Mesodermal cell (in vitro differentiated cells): ENCODE measurements at regions not wholly inside any gene's neighbourhood (a gene's known extent, or its start where the extent isn't known, plus 50 kb on each side); places are given as distances from the start of the nearest gene placed in this dataset.

ENCODE experiments used
- H3K27ac ChIP-seq: 2 replicates; pipeline ENCODE4 v1.7.0; 2013; ENCODE audit warnings: mild to moderate bottlenecking, low read depth, low read length, moderate library complexity; ENCODE audit not compliant: severe bottlenecking
- H3K36me3 ChIP-seq: 2 replicates; pipeline ENCODE4 v1.7.1; 2013; ENCODE audit warnings: mild to moderate bottlenecking, low read length, moderate library complexity; ENCODE audit not compliant: control insufficient read depth, insufficient read depth
- H3K4me1 ChIP-seq: one replicate; pipeline ENCODE4 v1.7.1; 2013; ENCODE audit warnings: mild to moderate bottlenecking, low read length; ENCODE audit not compliant: insufficient read depth, control insufficient read depth, poor library complexity, severe bottlenecking
- H3K4me3 ChIP-seq: 2 replicates; pipeline ENCODE4 v1.7.0; 2013; ENCODE audit warnings: low read length, control low read depth, mild to moderate bottlenecking; ENCODE audit not compliant: insufficient read depth, poor library complexity, severe bottlenecking; ENCODE audit errors: extremely low read depth
- H3K9me3 ChIP-seq: 2 replicates; pipeline ENCODE4 v1.7.1; 2013; ENCODE audit warnings: mild to moderate bottlenecking, low read length, moderate library complexity; ENCODE audit not compliant: control insufficient read depth
- WGBS, 2 experiments: methylation state at CpG; one replicate each; pipeline ENCODE4 v1.1.5; 2013; ENCODE audit warnings: missing lambda C conversion rate in 2 of 2; ENCODE audit not compliant: insufficient coverage in 2 of 2; 5-methylcytosine and 5-hydroxymethylcytosine counted together

DNA sequence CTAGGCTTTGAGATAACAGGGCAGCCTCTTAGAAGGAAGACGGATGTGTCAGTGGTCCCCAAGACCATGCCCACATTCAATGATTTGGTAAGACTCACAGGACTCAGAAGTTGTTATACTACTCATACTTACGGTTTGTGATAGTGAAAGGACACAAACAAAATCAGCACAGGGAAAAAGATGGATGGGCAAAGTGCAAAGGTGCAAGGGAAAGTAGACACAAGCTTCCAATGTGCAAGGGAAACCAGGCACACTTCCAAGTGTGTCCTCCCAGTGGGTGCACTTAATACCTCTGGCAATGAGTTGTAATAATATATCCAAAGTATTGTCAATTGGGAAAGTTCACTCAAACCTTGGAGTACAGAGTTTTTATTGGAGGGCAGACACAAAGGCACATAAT lies 53.8 kb upstream of the VCX start:
- Histone ChIP-seq H3K36me3 (no peaks in the 10 kb centered on the region), H3K27ac (no peak overlapping the region), H3K4me3 (no peak overlapping the region), H3K9me3 (no peaks in the 10 kb centered on the region), H3K4me1 (no peaks in the 10 kb centered on the region)
- WGBS, 2 experiments: no CpG with 5 or more reads among the region's 2 CpGs

DNA sequence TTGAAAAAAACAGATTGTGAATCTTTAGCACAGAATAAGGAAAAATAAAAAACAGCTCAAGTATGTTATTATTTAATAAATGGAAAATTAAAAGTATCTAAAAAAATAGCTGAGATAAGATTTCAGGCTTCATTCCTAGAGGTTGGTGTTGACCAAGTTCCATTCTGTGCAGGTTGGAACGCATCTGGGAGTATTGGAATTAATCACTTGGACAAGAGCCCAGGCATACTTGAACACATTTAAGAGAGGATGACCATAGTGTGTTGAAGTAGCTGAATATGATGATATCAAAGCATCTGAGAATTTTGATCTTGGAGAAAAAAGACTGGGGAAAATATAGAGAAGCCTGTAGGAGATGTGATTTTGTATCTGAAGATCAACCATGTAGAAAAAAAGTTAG lies 54.6 kb upstream of the VCX start:
- Histone ChIP-seq H3K36me3 (no peaks in the 10 kb centered on the region), H3K4me3 (no peak overlapping the region), H3K4me1 (no peaks in the 10 kb centered on the region), H3K9me3 (no peaks in the 10 kb centered on the region), H3K27ac (no peak overlapping the region)
- 100% methylated on average over 1 of the region's 1 CpG; no CpG with 5 or more reads in 1 of the 2 experiments for WGBS, 2 experiments

DNA sequence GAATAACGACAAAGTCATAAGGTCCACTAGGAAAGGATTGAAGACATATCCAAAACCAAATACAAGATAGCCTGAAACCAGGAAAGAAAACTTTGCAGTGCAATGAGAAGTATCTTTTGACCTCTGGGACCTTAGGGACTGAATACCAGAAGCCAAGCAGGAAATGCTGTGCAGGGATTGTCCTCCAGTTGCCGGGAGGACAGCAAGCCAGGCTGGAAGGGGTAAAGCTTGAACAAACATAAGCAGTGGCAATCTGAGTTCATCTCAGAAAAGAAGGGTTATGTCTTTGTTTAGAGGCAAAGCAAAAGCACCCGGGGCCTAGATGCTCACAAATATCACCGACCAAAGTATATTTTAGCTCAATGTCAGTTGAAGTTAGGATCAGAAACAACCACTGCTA lies 55.3 kb upstream of the VCX start:
- Histone ChIP-seq H3K9me3 (no peaks in the 10 kb centered on the region), H3K36me3 (no peaks in the 10 kb centered on the region), H3K4me3 (no peak overlapping the region), H3K27ac (no peak overlapping the region), H3K4me1 (no peaks in the 10 kb centered on the region)
- WGBS, 2 experiments: 89% methylated on average over 2 of the region's 4 CpGs; no CpG with 5 or more reads in 1 of the 2 experiments

DNA sequence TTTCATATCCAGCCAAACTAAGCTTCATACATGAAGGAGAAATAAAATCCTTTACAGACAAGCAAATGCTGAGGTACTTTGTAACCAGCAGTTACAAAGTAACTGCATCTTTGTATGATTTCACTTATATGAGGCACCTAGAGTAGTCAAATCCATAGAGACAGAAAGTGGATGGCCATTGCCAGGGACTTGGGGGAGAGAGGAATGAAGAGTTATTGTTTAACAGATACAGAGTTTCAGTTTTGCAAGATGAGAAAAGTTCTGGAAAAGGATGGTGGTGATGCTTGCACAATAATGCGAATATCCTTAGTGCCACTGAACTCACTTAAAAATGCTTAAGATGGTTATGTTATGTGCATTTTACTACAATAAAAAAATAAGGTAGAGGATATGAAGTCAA lies 58.4 kb upstream of the VCX start:
- no peaks in the 10 kb centered on the region for H3K36me3 ChIP-seq
- WGBS, 2 experiments: no CpG with 5 or more reads among the region's 1 CpG
- H3K4me3 ChIP-seq: no peak overlapping the region
- no peak overlapping the region for H3K27ac ChIP-seq
- H3K9me3 ChIP-seq: no peaks in the 10 kb centered on the region
- H3K4me1 ChIP-seq: no peaks in the 10 kb centered on the region

DNA sequence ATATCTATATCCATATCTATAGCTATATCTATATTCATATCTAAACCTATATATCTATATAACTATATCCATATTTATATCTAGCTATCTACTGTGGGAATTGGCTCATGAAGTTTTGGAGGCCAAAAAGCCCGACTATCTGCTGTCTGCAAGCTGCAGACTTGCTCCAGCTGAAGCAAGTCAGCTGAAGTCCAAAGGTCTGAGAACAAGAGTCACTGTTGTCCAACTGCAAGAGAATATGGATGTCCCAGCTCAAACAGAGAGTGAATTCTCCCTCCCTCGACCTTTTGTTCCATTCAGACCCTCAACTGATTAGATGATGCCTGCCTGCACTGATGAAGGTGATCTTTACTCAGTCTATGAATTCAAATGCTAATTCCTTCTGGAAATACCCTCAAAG lies 63.3 kb upstream of the VCX start:
- H3K36me3 ChIP-seq: no peaks in the 10 kb centered on the region
- H3K27ac ChIP-seq: no peak overlapping the region
- H3K4me3 ChIP-seq: no peak overlapping the region
- no peaks in the 10 kb centered on the region for H3K9me3 ChIP-seq
- 83% methylated on average over 1 of the region's 2 CpGs for WGBS, 2 experiments
- H3K4me1 ChIP-seq: no peaks in the 10 kb centered on the region

DNA sequence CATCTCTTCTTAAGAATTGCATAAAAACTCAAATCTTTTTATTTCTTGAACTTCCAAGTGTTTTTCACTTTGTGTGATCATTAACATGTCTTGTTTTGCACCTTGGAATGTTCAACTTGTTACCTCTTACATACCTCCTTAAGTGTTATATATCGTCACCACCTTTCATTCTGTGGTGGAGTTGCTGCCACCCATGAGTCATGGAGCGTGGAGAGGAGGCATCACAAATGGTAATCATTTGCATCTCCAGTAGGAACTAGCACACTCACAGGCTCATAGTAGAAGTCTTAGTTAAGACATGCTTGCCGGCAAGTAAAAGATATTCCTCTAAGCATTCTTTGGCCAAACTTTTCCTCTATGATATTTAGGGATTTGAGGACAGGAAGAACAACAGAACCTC lies 67.0 kb upstream of the VCX start:
- no peaks in the 10 kb centered on the region for H3K9me3 ChIP-seq
- no peak overlapping the region for H3K4me3 ChIP-seq
- H3K27ac ChIP-seq: no peak overlapping the region
- WGBS, 2 experiments: no CpG with 5 or more reads among the region's 3 CpGs
- no peaks in the 10 kb centered on the region for H3K36me3 ChIP-seq
- no peaks in the 10 kb centered on the region for H3K4me1 ChIP-seq

DNA sequence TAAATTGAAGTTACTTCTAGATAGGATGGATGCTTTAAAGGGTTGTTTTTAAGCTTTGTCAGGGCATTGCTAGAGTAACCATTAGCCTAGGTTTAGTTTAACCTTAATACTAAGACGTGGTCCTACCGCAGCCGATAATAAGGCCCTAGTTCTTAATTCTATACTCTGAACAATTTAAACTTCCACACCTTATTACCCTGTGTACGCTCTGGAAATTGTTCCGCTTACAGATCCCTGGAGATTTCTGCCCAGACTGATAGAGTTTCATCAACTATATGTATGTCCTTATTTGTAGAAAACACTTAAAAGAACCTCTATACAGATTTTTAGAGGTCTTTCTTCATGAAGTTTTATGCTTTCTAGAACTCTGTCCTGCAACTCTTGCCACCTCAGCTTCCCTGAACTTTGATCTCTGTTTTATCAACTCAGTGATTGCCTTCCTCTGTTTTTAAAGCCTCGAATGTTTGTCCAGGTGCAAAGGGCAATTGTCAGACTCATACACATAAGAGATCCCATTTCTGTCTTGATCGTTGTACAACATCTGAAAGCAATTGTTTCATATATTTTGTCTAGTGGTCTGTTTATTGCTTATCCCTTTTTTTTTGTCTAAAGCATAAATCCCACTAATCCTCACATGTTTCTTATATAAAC lies 71.1 kb upstream of the VCX start:
- Histone ChIP-seq H3K9me3 (no peaks in the 10 kb centered on the region), H3K4me1 (no peaks in the 10 kb centered on the region), H3K36me3 (no peaks in the 10 kb centered on the region), H3K4me3 (no peak overlapping the region), H3K27ac (no peak overlapping the region)
- 80% methylated on average over 1 of the region's 7 CpGs; no CpG with 5 or more reads in 1 of the 2 experiments for WGBS, 2 experiments

DNA sequence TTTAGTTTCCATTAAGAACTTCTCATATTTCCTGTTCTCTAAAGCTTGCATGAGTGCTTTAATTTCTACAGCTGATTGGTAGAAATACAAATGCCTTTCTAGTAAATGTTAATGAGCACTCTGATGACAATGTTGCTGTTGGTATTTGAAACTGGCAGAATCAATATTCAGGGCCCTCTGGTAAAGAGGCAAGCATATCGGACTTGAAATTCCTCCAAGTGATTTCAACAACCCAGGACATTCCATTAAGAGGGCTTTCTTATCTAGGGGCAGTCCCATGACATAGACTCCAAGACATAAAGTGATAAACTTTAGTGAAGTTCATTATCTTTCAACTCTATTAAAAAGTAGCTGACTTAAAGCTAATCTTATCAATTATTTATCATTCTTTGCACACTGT lies 83.1 kb upstream of the VCX start:
- Histone ChIP-seq H3K27ac (no peak overlapping the region), H3K4me3 (no peak overlapping the region), H3K36me3 (no peaks in the 10 kb centered on the region), H3K9me3 (no peaks in the 10 kb centered on the region), H3K4me1 (no peaks in the 10 kb centered on the region)
- WGBS, 2 experiments: no CpG with 5 or more reads among the region's 1 CpG

DNA sequence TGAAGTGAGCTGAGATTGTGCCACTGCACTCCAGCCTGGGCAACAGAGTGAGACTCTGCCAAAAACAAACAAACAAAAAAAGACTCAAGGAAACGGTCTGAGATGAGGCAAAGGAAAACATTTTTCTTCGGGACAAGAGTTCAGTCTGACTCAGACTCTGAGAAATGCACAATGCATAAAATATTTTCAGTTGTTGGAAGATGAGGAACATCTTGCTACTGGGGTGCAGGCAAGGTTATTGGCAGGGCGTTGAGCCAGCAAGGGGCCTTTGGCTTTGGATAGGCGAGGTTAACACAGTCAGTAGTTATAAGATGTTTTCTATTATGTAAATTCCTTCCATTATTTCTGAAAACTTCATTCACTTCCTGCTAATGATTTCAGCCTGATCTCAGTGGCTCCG lies 96.1 kb upstream of the VCX start:
- no peaks in the 10 kb centered on the region for H3K36me3 ChIP-seq
- H3K4me1 ChIP-seq: no peaks in the 10 kb centered on the region
- H3K27ac ChIP-seq: no peak overlapping the region
- WGBS, 2 experiments: 80% methylated on average over 1 of the region's 5 CpGs; no CpG with 5 or more reads in 1 of the 2 experiments
- H3K9me3 ChIP-seq: no peaks in the 10 kb centered on the region
- H3K4me3 ChIP-seq: no peak overlapping the region

DNA sequence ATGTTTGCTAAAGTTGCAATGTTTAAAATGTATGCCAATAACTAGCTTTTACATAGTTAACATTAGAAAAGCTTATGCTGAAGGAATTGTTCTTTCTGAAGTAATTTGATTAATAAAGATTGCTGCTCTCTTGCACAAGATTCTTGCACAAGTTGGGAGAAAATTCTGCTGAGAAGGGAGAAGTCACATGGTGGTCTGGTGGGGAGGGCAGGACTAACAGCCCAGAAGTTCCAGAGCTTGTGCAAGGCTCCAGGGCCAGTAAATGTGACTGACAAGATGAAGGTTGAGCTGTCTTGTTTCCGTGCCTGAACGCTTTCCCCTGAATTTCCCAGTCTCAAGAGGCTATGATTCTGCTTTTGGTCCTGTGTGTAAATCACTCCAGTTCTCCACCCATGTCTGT lies 112.9 kb upstream of the VCX start:
- Histone ChIP-seq H3K4me1 (no peaks in the 10 kb centered on the region), H3K9me3 (no peaks in the 10 kb centered on the region), H3K27ac (no peak overlapping the region), H3K4me3 (no peak overlapping the region), H3K36me3 (no peaks in the 10 kb centered on the region)
- WGBS, 2 experiments: 80% methylated on average over 1 of the region's 2 CpGs; no CpG with 5 or more reads in 1 of the 2 experiments

DNA sequence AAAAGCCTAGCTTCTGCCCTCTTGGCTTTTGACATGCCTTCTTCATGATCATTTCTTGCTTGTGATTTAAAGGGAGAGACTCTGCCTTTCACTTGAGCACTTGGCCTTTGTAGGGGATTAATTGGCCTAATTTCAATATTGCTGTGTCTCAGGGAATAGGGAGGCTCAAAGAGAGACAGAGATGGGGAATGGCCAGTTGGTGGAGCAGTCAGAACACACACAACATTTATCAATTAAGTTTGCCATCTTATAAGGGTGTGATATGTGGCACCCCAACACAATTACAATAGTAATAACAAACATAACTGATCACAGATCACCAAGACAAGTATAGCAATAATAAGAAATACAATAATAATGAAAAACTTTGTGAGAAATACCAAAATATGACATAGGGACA lies 122.5 kb upstream of the VCX start:
- Histone ChIP-seq H3K4me1 (no peaks in the 10 kb centered on the region), H3K9me3 (no peaks in the 10 kb centered on the region), H3K27ac (no peak overlapping the region), H3K36me3 (no peaks in the 10 kb centered on the region), H3K4me3 (no peak overlapping the region)
